Cardiac muscle cell (in vitro differentiated cells and primary cell): ENCODE measurements at regions not wholly inside any gene's neighbourhood (a gene's known extent, or its start where the extent isn't known, plus 50 kb on each side); places are given as distances from the start of the nearest gene placed in this dataset.

Experiments
- DNase-seq, 2 donors: peaks; one replicate each; pipeline versions ENCODE4 v3.0.0 to v3.0.0-alpha.2; 2010 to 2017; ENCODE audit warnings: low read depth in 1 of 2, low spot score in 1 of 2
- H3K27ac ChIP-seq: fragments of 200-600 bp; sonication (generic); 2 replicates; pipeline ENCODE4 v1.5.1; 2016
- H3K27me3 ChIP-seq: fragments of 200-600 bp; sonication (generic); 2 replicates; pipeline ENCODE4 v1.6.0; 2016; ENCODE audit warnings: control low read depth
- H3K36me3 ChIP-seq: fragments of 200-600 bp; sonication (generic); 2 replicates; pipeline ENCODE4 v1.5.1; 2016; ENCODE audit warnings: control low read depth
- H3K4me1 ChIP-seq: fragments of 200-600 bp; sonication (generic); 2 replicates; pipeline ENCODE4 v1.8.1; 2017; ENCODE audit warnings: low read depth, mild to moderate bottlenecking, mixed run types
- H3K4me3 ChIP-seq: fragments of 200-600 bp; sonication (generic); 2 replicates; pipeline ENCODE4 v1.5.1; 2016; ENCODE audit warnings: mild to moderate bottlenecking
- H3K9me3 ChIP-seq: fragments of 200-600 bp; sonication (generic); 2 replicates; pipeline ENCODE4 v1.5.1; 2017; ENCODE audit warnings: low read depth, mild to moderate bottlenecking, control low read depth
- CTCF ChIP-seq: IDR thresholded peaks from 2 replicates; pipeline ENCODE4 v1.5.1; 2012; ENCODE audit warnings: low read depth, mild to moderate bottlenecking, low read length

DNA sequence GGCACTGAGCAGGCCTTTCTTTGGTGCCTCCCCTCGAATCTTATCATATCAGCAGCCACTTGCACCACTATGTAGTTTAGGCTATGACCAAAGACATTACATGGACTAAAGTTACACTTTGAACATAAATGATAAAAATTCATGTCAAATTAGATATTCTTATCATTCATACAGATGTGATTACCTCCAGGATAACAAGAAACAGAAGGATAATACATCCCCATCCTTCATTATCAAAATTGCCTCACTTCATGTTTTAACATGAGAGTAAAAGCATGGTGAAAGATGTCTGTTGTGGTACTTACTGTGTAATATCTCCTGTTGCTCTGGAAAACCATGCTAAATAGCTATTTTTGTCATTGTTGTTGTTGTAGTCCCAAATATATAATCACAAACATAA lies 230.8 kb upstream of the RND3 start:
- Histone ChIP-seq H3K27ac (no peak overlapping the region), H3K9me3 (no peaks in the 10 kb centered on the region), H3K36me3 (no peaks in the 10 kb centered on the region), H3K4me1 (no peaks in the 10 kb centered on the region), H3K4me3 (no peak overlapping the region), H3K27me3 (no peaks in the 10 kb centered on the region)
- TF ChIP-seq CTCF = no peak
- DNase-seq = no peak

- H3K4me1 ChIP-seq = no peaks in the 10 kb centered on the region
- TF ChIP-seq CTCF = no peak
- H3K27me3 ChIP-seq = no peaks in the 10 kb centered on the region
- H3K4me3 ChIP-seq = no peak overlapping the region
- no peak for DNase-seq
- H3K36me3 ChIP-seq = no peaks in the 10 kb centered on the region
- no peak overlapping the region for H3K27ac ChIP-seq
- H3K9me3 ChIP-seq = no peaks in the 10 kb centered on the region
Observed at GRCh38 chr2:150716186-150716585, 228.7 kb upstream of the RND3 start.

DNA sequence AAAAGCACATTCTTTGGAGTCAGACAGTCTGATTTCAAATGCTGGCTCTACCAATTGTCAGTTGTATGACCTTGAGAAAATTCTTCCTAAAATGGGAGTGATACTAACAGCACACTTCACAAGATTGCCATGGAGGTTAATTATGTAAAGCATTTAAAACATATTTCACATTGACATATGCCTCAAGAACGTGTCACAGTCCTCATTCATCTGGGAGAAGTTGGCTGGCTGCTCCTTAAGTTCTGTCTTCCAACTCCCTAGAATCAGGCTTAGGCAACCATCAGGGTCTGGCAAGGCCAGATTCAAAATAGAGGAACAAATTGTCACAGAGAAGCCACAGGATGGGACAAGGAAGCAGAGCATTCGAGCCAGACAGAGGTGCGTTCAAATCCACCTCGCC lies 228.0 kb upstream of the RND3 start:
- Histone ChIP-seq H3K4me1 (no peaks in the 10 kb centered on the region), H3K27ac (no peak overlapping the region), H3K27me3 (no peaks in the 10 kb centered on the region), H3K4me3 (no peak overlapping the region), H3K36me3 (no peaks in the 10 kb centered on the region), H3K9me3 (no peaks in the 10 kb centered on the region)
- no peak for TF ChIP-seq CTCF
- DNase-seq = no peak

DNA sequence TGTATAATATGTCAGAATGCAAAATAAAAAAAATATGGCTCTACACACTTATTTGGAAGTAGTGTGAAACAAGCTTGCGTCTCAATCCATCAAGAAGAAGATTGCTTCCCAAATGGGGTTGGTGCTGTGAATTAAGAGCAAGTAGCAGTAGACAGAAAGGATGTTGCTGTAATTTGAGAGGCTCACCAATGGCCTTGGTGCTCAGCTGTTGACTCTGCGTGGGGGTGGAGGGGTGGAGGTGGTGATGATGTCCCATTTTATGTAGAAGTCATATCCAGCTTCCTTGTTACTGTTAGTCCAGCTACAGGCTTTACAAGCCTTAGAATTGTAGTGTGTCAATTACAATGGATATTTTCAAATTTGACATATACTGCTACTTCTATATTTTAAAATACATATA lies 223.4 kb upstream of the RND3 start:
- H3K36me3 ChIP-seq = no peaks in the 10 kb centered on the region
- H3K27me3 ChIP-seq = no peaks in the 10 kb centered on the region
- no peak overlapping the region for H3K4me3 ChIP-seq
- H3K4me1 ChIP-seq = no peaks in the 10 kb centered on the region
- TF ChIP-seq CTCF = no peak
- no peak overlapping the region for H3K27ac ChIP-seq
- no peaks in the 10 kb centered on the region for H3K9me3 ChIP-seq
- DNase-seq = no peak

GRCh38 chr2:150710041-150710440 lies 222.6 kb upstream of the RND3 start:
- no peak overlapping the region for H3K4me3 ChIP-seq
- no peaks in the 10 kb centered on the region for H3K27me3 ChIP-seq
- no peak for TF ChIP-seq CTCF
- no peaks in the 10 kb centered on the region for H3K4me1 ChIP-seq
- H3K27ac ChIP-seq = no peak overlapping the region
- no peaks in the 10 kb centered on the region for H3K36me3 ChIP-seq
- no peak for DNase-seq
- H3K9me3 ChIP-seq = no peaks in the 10 kb centered on the region

- Histone ChIP-seq H3K27ac (no peak overlapping the region), H3K36me3 (no peaks in the 10 kb centered on the region), H3K27me3 (no peaks in the 10 kb centered on the region), H3K4me1 (no peaks in the 10 kb centered on the region), H3K4me3 (no peak overlapping the region), H3K9me3 (no peaks in the 10 kb centered on the region)
- TF ChIP-seq CTCF = no peak
- DNase-seq = no peak
Observed at GRCh38 chr2:150706561-150706960, 219.1 kb upstream of the RND3 start.
